ENCODE measurements at regions not wholly inside any gene's neighbourhood (a gene's known extent, or its start where the extent isn't known, plus 50 kb on each side); places are given as distances from the start of the nearest gene placed in this dataset.

- Histone ChIP-seq H3K27me3 (replicated peaks in 1 of 4; ENCODE audit: control insufficient read depth in 3 of 4, extremely low read depth in 1 of 4, insufficient read depth in 3 of 4, low read length in 3 of 4) (no peaks in the 10 kb centered on the region), H2BK20ac (ENCODE audit: low read length) (no peak overlapping the region), H3K36me3 (ENCODE audit: control insufficient read depth in 2 of 4, insufficient read depth in 4 of 4, low read length in 3 of 4) (no peaks in the 10 kb centered on the region), H3K27ac (ENCODE audit: low read depth, low read length) (no peak overlapping the region), H2BK120ac (replicated peaks; ENCODE audit: low read depth, low read length) (no peak overlapping the region), H3K9me3 (ENCODE audit: insufficient read depth in 2 of 2, low read depth in 1 of 2, low read length in 1 of 2) (no peaks in the 10 kb centered on the region), H3K79me1 (ENCODE audit: low read depth, low read length) (no peaks in the 10 kb centered on the region), H4K91ac (replicated peaks; ENCODE audit: insufficient read length, low read length) (no peak overlapping the region), H3K56ac (replicated peaks; ENCODE audit: insufficient read length, low read depth, low read length) (no peak overlapping the region), H3K23ac (ENCODE audit: insufficient read length) (no peak overlapping the region), H3K23me2 (ENCODE audit: low read depth, low read length) (no peaks in the 10 kb centered on the region), H3K4me2 (ENCODE audit: insufficient read depth in 1 of 2, low read depth in 2 of 2, low read length in 2 of 2) (no peak overlapping the region), H3K4ac (replicated peaks; ENCODE audit: insufficient read length, low read depth, low read length) (no peak overlapping the region), H3K9ac (replicated peaks in 1 of 4; ENCODE audit: extremely low read depth in 1 of 4, low read depth in 3 of 4, low read length in 3 of 4) (no peak overlapping the region), H3K4me1 (replicated peaks in 1 of 4; ENCODE audit: control insufficient read depth in 3 of 4, insufficient read depth in 4 of 4, low read length in 3 of 4) (no peaks in the 10 kb centered on the region), H2BK5ac (ENCODE audit: low read depth, low read length) (no peak overlapping the region), H2AFZ (ENCODE audit: low read length) (no peak overlapping the region), H2BK12ac (ENCODE audit: low read depth, low read length) (no peak overlapping the region), H2AK5ac (ENCODE audit: low read depth, low read length) (no peak overlapping the region), H4K5ac (ENCODE audit: insufficient read length, low read depth, low read length) (no peak overlapping the region), H3K14ac (ENCODE audit: insufficient read length) (no peak overlapping the region), H3K18ac (ENCODE audit: extremely low read depth, low read length) (no peak overlapping the region), H3K79me2 (ENCODE audit: control insufficient read depth in 1 of 2, insufficient read depth in 2 of 2, low read length in 2 of 2) (no peaks in the 10 kb centered on the region), H2BK15ac (ENCODE audit: low read length) (no peak overlapping the region), H4K20me1 (replicated peaks in 1 of 2; ENCODE audit: control insufficient read depth in 1 of 2, insufficient read depth in 2 of 2, low read length in 2 of 2) (no peaks in the 10 kb centered on the region), H4K8ac (ENCODE audit: extremely low read depth, insufficient read depth, low read length) (no peak overlapping the region), H3K4me3 (ENCODE audit: extremely low read depth in 1 of 4, insufficient read depth in 2 of 4, low read depth in 3 of 4, low read length in 4 of 4) (no peak overlapping the region)
- no peak for FAIRE-seq
- no peak for DNase-seq (ENCODE audit: low read depth in 1 of 2, low spot score in 2 of 2)
- ChIA-PET CTCF (ENCODE audit: partially characterized antibody) (no interaction called here), POLR2A (ENCODE audit: partially characterized antibody) (no interaction called here)
- TF ChIP-seq EP300 (IDR thresholded peaks at IDR 0.05; ENCODE audit: borderline replicate concordance in 1 of 2, low read depth in 2 of 2, low read length in 2 of 2) (no peak), JUN (IDR thresholded peaks at IDR 0.05; ENCODE audit: low read depth, low read length) (no peak), TAF7 (optimal IDR thresholded peaks at IDR 0.05; ENCODE audit: borderline replicate concordance, low read depth, low read length) (no peak), POLR2A (IDR thresholded peaks at IDR 0.05; ENCODE audit: control extremely low read depth in 1 of 2, low read depth in 2 of 2, low read length in 2 of 2) (no peak), FOSL1 (IDR thresholded peaks at IDR 0.05; ENCODE audit: insufficient read depth, low read depth, low read length) (no peak), ATF2 (IDR thresholded peaks at IDR 0.05; ENCODE audit: low read length) (no peak), USF2 (IDR thresholded peaks at IDR 0.05; ENCODE audit: low read length) (no peak), POLR2AphosphoS5 (IDR thresholded peaks at IDR 0.05; ENCODE audit: low read depth, low read length) (no peak), RAD21 (IDR thresholded peaks at IDR 0.05 in 1 of 2, conservative IDR thresholded peaks at IDR 0.05 in 1 of 2; ENCODE audit: low read depth in 2 of 2, low read length in 2 of 2) (no peak), E2F6 (IDR thresholded peaks at IDR 0.05) (no peak), KDM4A (IDR thresholded peaks at IDR 0.05; ENCODE audit: low read depth, low read length, severe bottlenecking) (no peak)
- 82% methylated on average over 1 of the region's 1 CpG; no CpG with 5 or more reads in 1 of the 2 experiments for WGBS, 2 experiments (ENCODE audit: extremely low coverage in 1 of 2, insufficient coverage in 1 of 2, insufficient read length in 1 of 2, insufficient replicate concordance in 2 of 2, low coverage in 1 of 2, low lambda C conversion rate in 2 of 2, missing lambda C conversion rate in 1 of 2)
These were observed 625.3 kb upstream of the PRR20A start for GRCh38 chr13:56515441-56515840.

All from H1 (cell line).